Esophagus (tissue), 2 donors: ENCODE measurements at regions not wholly inside any gene's neighbourhood (a gene's known extent, or its start where the extent isn't known, plus 50 kb on each side); places are given as distances from the start of the nearest gene placed in this dataset.
"Not testable (repeated sequence)": the region's sequence is repeated elsewhere in the genome, so short reads cannot be mapped to it uniquely, and the experiment has no call there.

Source experiments
- H3K27ac ChIP-seq, 2 donors: one replicate each; pipeline ENCODE4 v1.5.1; 2013; ENCODE audit warnings: low read depth in 2 of 2, mild to moderate bottlenecking in 2 of 2, inconsistent platforms in 1 of 2, low read length in 1 of 2, moderate library complexity in 1 of 2
- H3K27me3 ChIP-seq, 2 donors: one replicate each; pipeline ENCODE4 v1.6.1; 2013; ENCODE audit warnings: low read length in 2 of 2, control low read depth in 1 of 2, mild to moderate bottlenecking in 1 of 2; ENCODE audit not compliant: insufficient read depth in 2 of 2, control insufficient read depth in 1 of 2
- H3K36me3 ChIP-seq, 2 donors: one replicate each; pipeline ENCODE4 v1.6.1; 2013; ENCODE audit warnings: low read length in 1 of 2; ENCODE audit not compliant: control insufficient read depth in 2 of 2, insufficient read depth in 2 of 2
- H3K4me1 ChIP-seq, 2 donors: one replicate each; pipeline ENCODE4 v1.6.1; 2013; ENCODE audit warnings: low read length in 1 of 2; ENCODE audit not compliant: control insufficient read depth in 2 of 2, insufficient read depth in 2 of 2
- H3K4me3 ChIP-seq, 2 donors: one replicate each; pipeline ENCODE4 v1.5.1; 2013; ENCODE audit warnings: low read length in 2 of 2, mild to moderate bottlenecking in 2 of 2, low read depth in 1 of 2, moderate library complexity in 1 of 2
- H3K9me3 ChIP-seq, 2 donors: one replicate each; pipeline ENCODE4 v1.6.1; 2013; ENCODE audit warnings: mild to moderate bottlenecking in 2 of 2, low read depth in 1 of 2, low read length in 1 of 2, moderate library complexity in 1 of 2; ENCODE audit not compliant: control insufficient read depth in 2 of 2, insufficient read depth in 1 of 2
- WGBS, 2 donors: extraction: QIAGEN DNeasy Blood & Tissue Kit; methylation state at CpG; one replicate each; pipeline ENCODE4 v1.1.7; 2013; 5-methylcytosine and 5-hydroxymethylcytosine counted together
- donor health status: healthy with polysubstance abuse.
- donor health status: Bipolar disorder and iron deficiency.

DNA sequence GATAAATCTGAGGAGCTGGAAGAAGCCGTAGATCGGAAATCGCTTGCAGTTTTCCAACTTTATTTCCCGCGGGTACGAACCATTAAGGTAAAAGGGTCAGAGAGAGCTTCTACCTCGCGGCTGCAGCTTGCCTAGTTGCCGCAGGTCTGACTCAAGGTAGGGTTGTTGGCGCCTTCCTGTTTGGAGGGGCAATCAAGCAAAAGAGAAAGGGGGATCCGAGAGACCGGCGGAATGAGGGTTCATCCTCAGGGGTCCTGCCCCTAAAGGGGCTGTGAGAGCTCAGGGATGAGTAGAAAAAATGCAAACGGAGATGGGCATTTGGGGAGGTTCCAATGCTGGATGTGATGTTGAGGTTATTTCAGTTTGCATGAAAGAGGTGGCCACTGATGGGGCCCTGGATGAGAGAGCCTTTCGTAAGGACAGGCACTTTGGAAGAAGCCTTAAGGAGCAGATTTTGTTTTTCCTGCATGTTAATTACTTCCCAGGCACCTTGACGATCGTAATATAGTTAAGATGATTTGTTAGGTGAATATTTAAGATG is 265.4 kb downstream of the CGGBP1 start:
- WGBS, 2 donors: 7 to 10% methylated on average over 17 of the region's 17 CpGs
- no peaks in the 10 kb centered on the region for H3K36me3 ChIP-seq
- no peak overlapping the region for H3K4me3 ChIP-seq
- no peaks in the 10 kb centered on the region for H3K9me3 ChIP-seq
- H3K27ac ChIP-seq: no peak overlapping the region
- peaks cover 0 to 7% of the 10 kb centered on the region in 2 donors for H3K27me3 ChIP-seq
- peaks cover 0 to 4% of the 10 kb centered on the region in 2 donors for H3K4me1 ChIP-seq

DNA sequence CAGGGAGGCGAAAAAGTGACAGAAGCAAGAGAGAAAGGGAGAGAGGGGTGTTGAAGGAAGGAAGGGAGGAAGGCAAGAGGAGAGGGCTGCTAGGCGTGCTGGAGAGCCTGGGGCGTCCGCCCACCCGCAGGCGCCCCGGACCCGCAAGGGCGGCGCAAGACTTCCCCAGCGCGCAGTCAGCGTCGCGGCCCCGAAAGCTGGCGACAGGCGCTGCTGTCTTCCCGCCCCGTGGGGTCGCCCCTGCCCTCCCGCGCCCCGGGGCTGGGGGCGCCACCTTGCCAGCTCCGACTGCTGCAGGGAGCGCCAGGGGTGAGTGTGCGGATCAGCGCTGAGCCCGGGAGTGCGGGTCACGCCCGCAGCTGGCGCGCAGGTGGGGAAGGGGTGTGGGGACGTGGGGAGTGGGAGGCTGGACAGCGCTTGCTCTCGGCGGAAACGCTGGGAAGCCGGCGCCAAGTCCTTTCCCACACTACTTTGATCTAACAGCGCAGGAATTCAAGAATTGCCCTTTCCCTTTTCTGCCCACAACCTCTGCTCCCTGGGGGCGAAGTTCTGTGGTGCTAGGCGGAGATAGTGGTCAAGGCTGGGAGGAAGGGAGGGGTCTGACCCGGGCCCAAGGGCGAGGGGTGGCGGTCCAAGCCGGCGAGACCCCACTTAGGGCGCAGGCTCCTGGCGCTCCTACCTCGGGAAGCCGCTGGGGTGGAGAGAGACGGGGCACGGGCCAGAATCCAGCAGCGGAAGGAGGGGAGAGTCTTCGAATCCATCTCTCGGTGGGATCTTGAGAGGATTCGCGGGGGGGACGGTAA is 266.1 kb downstream of the CGGBP1 start, which contains the start of gene HTR1F:
HTR1F (plus strand) TSS at position 173 of the 803 bp plus-strand sequence.
- Histone ChIP-seq H3K27me3 (peaks cover 0 to 7% of the 10 kb centered on the region in 2 donors), H3K36me3 (no peaks in the 10 kb centered on the region), H3K9me3 (no peaks in the 10 kb centered on the region), H3K4me3 (peak within 1 kb of the TSS; percentile 1 to 26), H3K27ac (no peak within 1 kb of the TSS), H3K4me1 (peaks cover 0 to 4% of the 10 kb centered on the region in 2 donors)
- 1 to 3% methylated on average over 55 to 62 of the region's 62 CpGs for WGBS, 2 donors

DNA sequence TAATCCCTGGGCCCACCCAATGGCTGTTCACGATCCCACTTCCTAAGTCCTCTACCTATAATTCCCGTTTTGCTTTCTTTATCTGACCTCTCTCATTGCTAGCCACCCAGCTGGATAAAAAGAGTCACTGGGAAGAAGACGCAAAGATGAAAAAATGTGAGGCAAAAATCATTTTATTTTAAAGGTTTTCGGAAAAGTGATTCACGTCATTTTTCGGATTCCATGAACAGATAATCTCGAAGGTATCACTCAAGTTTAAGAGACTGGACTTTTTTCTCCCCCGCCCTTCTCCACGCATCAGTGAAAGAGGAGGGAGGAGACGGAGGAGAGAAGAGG is 266.6 kb downstream of the CGGBP1 start:
- Histone ChIP-seq H3K27ac (no peak overlapping the region), H3K4me3 (peak overlapping the region; percentile 1 to 26), H3K27me3 (peaks cover 0 to 7% of the 10 kb centered on the region in 2 donors), H3K36me3 (no peaks in the 10 kb centered on the region), H3K4me1 (peaks cover 0 to 4% of the 10 kb centered on the region in 2 donors), H3K9me3 (no peaks in the 10 kb centered on the region)
- WGBS, 2 donors: 16% methylated on average over 10 of the region's 10 CpGs

DNA sequence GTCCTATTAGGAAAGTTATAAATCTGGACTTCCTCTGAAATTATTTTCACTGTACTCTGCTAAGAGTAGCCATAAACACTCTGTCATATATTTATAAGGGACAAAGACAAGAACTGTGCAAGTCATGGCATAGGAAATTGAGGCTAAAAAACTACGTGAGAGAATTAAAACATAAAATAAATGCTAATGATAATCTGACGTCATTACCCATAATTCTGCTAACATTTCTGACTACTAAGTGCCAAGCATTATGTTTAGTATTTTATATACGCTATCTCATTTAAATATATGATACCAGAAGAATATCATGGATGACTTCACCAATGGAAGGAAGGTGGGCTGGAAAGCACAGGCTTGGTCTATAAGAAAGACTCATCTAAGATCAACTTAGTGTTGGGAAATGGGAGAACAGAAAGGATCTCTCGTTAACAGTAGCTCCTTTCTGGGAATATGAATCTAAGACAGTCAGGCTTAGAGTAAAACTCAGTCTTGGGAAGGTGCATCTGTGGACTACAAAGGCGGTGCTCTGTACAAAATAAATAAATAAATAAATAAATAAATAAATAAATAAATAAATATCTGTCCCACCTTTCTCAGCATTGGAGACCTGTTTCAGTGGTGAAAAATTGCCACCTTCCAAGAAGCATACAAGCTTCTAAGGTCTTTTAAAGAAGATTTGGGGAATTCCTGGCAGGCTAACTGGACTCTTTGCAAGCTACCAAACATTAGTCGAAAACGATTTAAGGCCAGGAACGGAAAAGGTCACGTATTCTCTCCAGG is 267.4 kb downstream of the CGGBP1 start:
- Histone ChIP-seq H3K27ac (no peak overlapping the region), H3K4me1 (peaks cover 0 to 4% of the 10 kb centered on the region in 2 donors), H3K27me3 (peaks cover 0 to 7% of the 10 kb centered on the region in 2 donors), H3K36me3 (no peaks in the 10 kb centered on the region), H3K4me3 (no peak overlapping the region), H3K9me3 (no peaks in the 10 kb centered on the region)
- 79 to 83% methylated on average over 9 of the region's 9 CpGs for WGBS, 2 donors

DNA sequence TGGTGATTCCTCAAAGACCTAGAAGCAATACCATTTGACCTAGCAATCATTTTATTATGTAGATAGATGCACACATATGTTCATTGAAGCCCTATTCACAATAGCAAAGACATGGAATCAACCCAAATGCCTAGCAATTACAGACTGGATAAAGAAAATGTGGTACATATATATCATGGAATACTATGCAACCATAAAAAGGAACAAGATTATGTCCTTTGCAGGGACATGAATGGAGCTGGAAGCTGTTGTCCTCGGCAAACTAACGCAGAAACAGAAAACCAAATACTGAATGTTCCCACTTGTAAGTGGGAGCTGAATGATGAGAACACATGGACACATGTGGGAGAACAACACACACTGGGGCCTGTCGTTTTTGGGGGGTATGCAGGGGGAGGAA is 269.8 kb downstream of the CGGBP1 start:
- not testable (repeated sequence) for H3K27ac ChIP-seq, H3K4me1 ChIP-seq, H3K36me3 ChIP-seq, H3K9me3 ChIP-seq, H3K27me3 ChIP-seq, H3K4me3 ChIP-seq
- 70 to 75% methylated on average over 3 of the region's 3 CpGs for WGBS, 2 donors

DNA sequence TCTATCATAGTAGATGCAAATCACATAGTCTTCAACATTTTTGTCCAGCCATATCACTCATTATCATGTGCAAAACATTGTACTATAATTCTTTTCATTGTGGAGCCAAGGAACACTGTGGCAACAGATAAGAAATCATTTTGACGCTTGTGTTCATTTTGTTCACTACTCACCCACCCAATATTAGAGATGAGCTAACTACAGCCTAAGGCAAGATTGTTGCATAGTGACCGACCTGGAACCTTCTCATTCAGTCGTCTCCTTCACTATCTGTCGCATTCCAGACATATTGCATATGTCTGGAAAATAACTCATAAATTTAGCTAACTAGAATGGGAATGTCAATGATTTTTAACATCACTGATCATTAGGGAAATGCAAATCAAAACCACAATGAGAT is 270.3 kb downstream of the CGGBP1 start:
- 79 to 95% methylated on average over 4 of the region's 4 CpGs for WGBS, 2 donors
- peaks cover 0 to 7% of the 10 kb centered on the region in 2 donors for H3K27me3 ChIP-seq
- H3K36me3 ChIP-seq: no peaks in the 10 kb centered on the region
- no peaks in the 10 kb centered on the region for H3K9me3 ChIP-seq
- H3K4me1 ChIP-seq: peaks cover 0 to 4% of the 10 kb centered on the region in 2 donors
- H3K4me3 ChIP-seq: no peak overlapping the region
- H3K27ac ChIP-seq: no peak overlapping the region

DNA sequence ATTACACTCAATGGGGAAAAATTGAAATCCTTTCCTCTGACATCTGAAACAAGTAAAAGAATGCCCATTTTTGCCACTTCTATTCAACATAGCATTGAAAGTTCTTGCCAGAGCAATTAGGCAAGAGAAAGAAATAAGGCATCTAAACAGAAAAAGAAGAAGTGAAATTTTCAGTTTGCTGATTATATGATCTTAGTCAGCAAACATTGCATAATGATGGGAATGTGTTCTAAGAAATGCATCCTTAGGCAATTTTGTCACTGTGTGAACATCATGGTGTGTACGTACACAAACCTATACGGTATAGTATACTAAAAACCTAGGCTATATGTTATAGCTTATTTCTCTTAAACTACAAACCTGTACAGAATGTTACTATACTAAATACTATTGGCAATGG is 278.0 kb downstream of the CGGBP1 start:
- Histone ChIP-seq H3K27me3 (no peaks in the 10 kb centered on the region), H3K9me3 (no peaks in the 10 kb centered on the region), H3K36me3 (no peaks in the 10 kb centered on the region), H3K4me1 (no peaks in the 10 kb centered on the region), H3K27ac (no peak overlapping the region), H3K4me3 (no peak overlapping the region)
- WGBS, 2 donors: 90 to 96% methylated on average over 2 of the region's 2 CpGs

DNA sequence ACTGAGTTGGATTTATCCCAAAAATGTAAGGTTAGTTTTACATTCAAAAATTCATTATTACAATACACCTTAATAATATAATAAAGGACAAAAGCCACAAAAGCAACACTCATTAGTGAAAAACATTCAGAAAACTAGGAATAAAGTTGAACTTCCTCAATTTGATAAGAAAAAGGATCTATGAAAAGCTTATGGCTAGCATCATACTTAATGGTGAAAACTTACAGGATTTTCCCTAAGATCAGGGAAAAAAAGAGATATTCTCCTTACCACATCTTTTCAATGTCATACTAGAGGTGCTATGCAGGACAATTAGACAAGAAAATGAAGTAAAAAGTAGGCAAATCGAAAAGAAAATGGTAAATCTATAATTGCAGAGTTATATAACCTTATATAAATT is 279.9 kb downstream of the CGGBP1 start:
- H3K4me1 ChIP-seq: no peaks in the 10 kb centered on the region
- 55% methylated on average over 1 of the region's 1 CpG for WGBS, 2 donors
- no peak overlapping the region for H3K27ac ChIP-seq

DNA sequence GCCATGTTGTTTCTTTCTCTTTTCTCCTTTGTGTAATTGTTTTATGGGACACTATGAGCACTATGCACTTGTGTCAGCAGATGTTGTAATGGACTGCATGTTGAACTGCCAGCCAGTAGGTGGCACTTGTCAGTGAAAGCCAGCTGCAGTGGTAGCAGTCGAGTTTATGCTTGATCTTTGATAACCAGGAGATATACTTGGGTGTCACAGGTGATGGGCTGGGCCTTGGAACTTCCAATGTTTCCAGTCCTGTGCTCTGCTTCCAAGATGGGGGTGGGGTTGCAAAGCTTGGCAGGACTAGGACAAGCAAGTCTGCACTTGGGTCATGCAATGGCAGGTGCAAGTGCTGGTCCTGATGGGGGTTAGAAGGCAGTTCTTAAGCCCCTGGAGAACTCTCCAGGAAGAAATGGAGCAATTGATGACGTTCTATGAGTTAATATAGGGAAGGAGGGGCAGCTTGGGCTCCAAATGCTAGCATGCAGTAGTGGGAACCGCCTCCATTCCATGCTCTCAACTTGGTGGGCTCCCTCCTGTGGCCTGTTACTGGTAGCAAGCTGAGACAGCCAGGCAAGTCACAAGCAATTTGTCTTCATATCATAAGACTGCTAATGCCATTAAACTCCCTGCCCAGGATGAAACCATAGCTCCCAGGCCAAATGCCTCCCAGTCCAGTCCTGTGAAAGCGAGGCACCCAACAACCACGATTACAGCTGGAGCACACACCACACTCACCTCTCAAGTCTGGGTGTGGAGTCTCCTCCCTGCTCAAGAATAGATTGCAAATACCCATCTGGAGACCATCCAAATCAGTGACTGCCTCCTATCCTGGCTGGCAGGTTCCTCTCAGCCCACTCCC is 287.2 kb downstream of the CGGBP1 start:
- Histone ChIP-seq H3K27ac (no peak overlapping the region), H3K27me3 (no peaks in the 10 kb centered on the region), H3K4me3 (no peak overlapping the region), H3K36me3 (no peaks in the 10 kb centered on the region), H3K9me3 (no peaks in the 10 kb centered on the region), H3K4me1 (no peaks in the 10 kb centered on the region)
- WGBS, 2 donors: 50 to 55% methylated on average over 5 of the region's 5 CpGs

More for the DNA sequence above, 279.9 kb downstream of the CGGBP1 start:
- no peaks in the 10 kb centered on the region for H3K36me3 ChIP-seq
- no peaks in the 10 kb centered on the region for H3K27me3 ChIP-seq
- H3K9me3 ChIP-seq: no peaks in the 10 kb centered on the region
- no peak overlapping the region for H3K4me3 ChIP-seq
